Gastroesophageal sphincter (tissue), 4 donors: ENCODE measurements at regions not wholly inside any gene's neighbourhood (a gene's known extent, or its start where the extent isn't known, plus 50 kb on each side); places are given as distances from the start of the nearest gene placed in this dataset.

Experiments
- ATAC-seq: fragments of 150-250 bp; one replicate; pipeline ENCODE4 v1.9.1; 2016; ENCODE audit warnings: mild to moderate bottlenecking, moderate library complexity
- H3K27ac ChIP-seq, 4 donors: fragments of 200-600 bp; sonication (generic) in 3 of 4; 1 replicate in 3 of 4; 2 replicates in 1 of 4; pipeline ENCODE4 v1.5.1; 2016 to 2019
- H3K27me3 ChIP-seq: fragments of 200-600 bp; sonication (generic); one replicate; pipeline ENCODE4 v1.5.1; 2019
- H3K36me3 ChIP-seq, 2 donors: fragments of 200-600 bp; sonication (generic); one replicate each; pipeline ENCODE4 v1.5.1; 2019; ENCODE audit warnings: control low read depth in 1 of 2
- H3K4me1 ChIP-seq, 3 donors: fragments of 200-600 bp; sonication (generic); 1 replicate in 2 of 3; 2 replicates in 1 of 3; pipeline ENCODE4 v1.5.1; 2016 to 2019; ENCODE audit warnings: control low read depth in 2 of 3
- H3K4me3 ChIP-seq, 2 donors: fragments of 200-600 bp; sonication (generic); one replicate each; pipeline ENCODE4 v1.5.1; 2019; ENCODE audit warnings: mild to moderate bottlenecking in 1 of 2, moderate library complexity in 1 of 2
- H3K9me3 ChIP-seq, 3 donors: fragments of 200-600 bp; sonication (generic); one replicate each; pipeline ENCODE4 v1.5.1; 2017 to 2019; ENCODE audit warnings: control low read depth in 2 of 3
- EP300 ChIP-seq: sonication (generic); formaldehyde crosslinking; IDR thresholded peaks from one replicate; pipeline ENCODE4 v1.6.1; 2017; ENCODE audit warnings: antibody characterized with exemption, mild to moderate bottlenecking
- POLR2A ChIP-seq, 2 donors: fragments of 450-650 bp; IDR thresholded peaks; one replicate each; pipeline ENCODE4 v1.6.1; 2017; ENCODE audit warnings: antibody characterized with exemption in 2 of 2, mild to moderate bottlenecking in 2 of 2, moderate library complexity in 1 of 2
- POLR2AphosphoS5 ChIP-seq: sonication (generic); formaldehyde crosslinking; IDR thresholded peaks from one replicate; pipeline ENCODE4 v1.6.1; 2017; ENCODE audit warnings: antibody characterized with exemption
- WGBS, 2 donors: methylation state at CpG; one replicate each; pipeline ENCODE4 v1.1.5; 2018; ENCODE audit warnings: low coverage in 1 of 2; 5-methylcytosine and 5-hydroxymethylcytosine counted together
- TF ChIP-seq, protein P1 (sequence below), 4 experiments: fragments of 200-600 bp in 2 of 4; fragments of 450-650 bp in 2 of 4; sonication (generic) in 1 of 4; IDR thresholded peaks; one replicate each; pipeline ENCODE4 v1.5.1; 2017 to 2019; ENCODE audit warnings: antibody characterized with exemption in 4 of 4, mild to moderate bottlenecking in 2 of 4, moderate library complexity in 2 of 4

GRCh38 chr9:591292-591691 lies 250.2 kb upstream of the DMRT1 start:
- peaks cover 5 to 26% (median 11%) of the 10 kb centered on the region in 3 donors for H3K4me1 ChIP-seq
- no peaks in the 10 kb centered on the region for H3K9me3 ChIP-seq
- no peak overlapping the region for H3K27ac ChIP-seq
- ATAC-seq, result no peak
- no peak overlapping the region for H3K4me3 ChIP-seq
- 63 to 68% methylated on average over 4 of the region's 4 CpGs for WGBS, 2 donors
- TF ChIP-seq, protein P1, sequence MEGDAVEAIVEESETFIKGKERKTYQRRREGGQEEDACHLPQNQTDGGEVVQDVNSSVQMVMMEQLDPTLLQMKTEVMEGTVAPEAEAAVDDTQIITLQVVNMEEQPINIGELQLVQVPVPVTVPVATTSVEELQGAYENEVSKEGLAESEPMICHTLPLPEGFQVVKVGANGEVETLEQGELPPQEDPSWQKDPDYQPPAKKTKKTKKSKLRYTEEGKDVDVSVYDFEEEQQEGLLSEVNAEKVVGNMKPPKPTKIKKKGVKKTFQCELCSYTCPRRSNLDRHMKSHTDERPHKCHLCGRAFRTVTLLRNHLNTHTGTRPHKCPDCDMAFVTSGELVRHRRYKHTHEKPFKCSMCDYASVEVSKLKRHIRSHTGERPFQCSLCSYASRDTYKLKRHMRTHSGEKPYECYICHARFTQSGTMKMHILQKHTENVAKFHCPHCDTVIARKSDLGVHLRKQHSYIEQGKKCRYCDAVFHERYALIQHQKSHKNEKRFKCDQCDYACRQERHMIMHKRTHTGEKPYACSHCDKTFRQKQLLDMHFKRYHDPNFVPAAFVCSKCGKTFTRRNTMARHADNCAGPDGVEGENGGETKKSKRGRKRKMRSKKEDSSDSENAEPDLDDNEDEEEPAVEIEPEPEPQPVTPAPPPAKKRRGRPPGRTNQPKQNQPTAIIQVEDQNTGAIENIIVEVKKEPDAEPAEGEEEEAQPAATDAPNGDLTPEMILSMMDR (IDR thresholded peaks at IDR 0.05), result no peak
- TF ChIP-seq POLR2AphosphoS5, result no peak
- TF ChIP-seq EP300, result no peak
- TF ChIP-seq POLR2A (IDR thresholded peaks at IDR 0.05), result no peak
- H3K36me3 ChIP-seq, result no peaks in the 10 kb centered on the region
- H3K27me3 ChIP-seq, result no peaks in the 10 kb centered on the region

DNA sequence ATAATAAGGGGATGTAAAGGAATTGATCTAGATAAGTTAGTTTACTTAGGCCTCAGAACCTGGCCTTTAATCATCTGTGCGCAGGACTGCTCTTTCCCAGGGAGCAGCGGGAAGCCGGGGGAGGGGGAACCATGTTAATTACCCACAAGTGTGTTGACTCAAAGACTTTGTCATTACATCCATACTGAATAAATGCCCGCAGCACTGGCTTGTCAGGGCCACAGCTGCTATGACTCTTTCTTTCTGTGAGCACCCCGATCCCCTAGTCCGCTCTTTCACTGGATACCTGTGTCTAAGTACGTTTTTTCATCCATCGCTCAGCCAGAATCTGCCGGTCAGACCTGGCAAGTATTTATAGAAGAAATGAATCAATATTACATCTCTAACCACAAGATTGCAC lies 249.3 kb upstream of the DMRT1 start:
- ATAC-seq, result no peak
- TF ChIP-seq EP300, result no peak
- TF ChIP-seq, protein P1 (IDR thresholded peaks at IDR 0.05), result no peak
- no peak for TF ChIP-seq POLR2A (IDR thresholded peaks at IDR 0.05)
- TF ChIP-seq POLR2AphosphoS5, result no peak
- H3K4me3 ChIP-seq, result no peak overlapping the region
- peaks cover 5 to 26% (median 11%) of the 10 kb centered on the region in 3 donors for H3K4me1 ChIP-seq
- H3K27me3 ChIP-seq, result no peaks in the 10 kb centered on the region
- no peaks in the 10 kb centered on the region for H3K9me3 ChIP-seq
- no peaks in the 10 kb centered on the region for H3K36me3 ChIP-seq
- no peak overlapping the region for H3K27ac ChIP-seq
- WGBS, 2 donors, result 81 to 94% methylated on average over 8 to 9 of the region's 9 CpGs

DNA sequence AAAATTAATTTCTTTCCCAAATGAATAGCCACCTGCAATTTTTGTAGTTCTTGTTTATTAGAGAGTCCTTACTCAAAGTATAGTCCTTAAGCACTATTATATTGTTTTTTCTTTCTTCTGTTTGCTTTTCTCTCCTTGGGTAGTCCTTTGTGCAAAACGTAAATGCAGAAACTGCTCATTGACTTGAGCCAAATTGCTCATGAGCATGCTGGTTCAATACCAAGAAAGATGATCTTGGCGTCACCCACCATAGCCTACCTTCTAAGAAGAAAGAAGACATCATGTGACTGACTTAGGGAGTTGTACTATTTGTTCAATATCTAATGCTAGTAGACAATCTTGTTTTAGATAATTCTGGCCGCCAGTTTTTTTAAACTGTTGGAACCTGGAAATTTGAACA lies 248.8 kb upstream of the DMRT1 start:
- Histone ChIP-seq H3K4me1 (peaks cover 5 to 26% (median 11%) of the 10 kb centered on the region in 3 donors), H3K27me3 (no peaks in the 10 kb centered on the region), H3K4me3 (no peak overlapping the region), H3K27ac (no peak overlapping the region), H3K36me3 (no peaks in the 10 kb centered on the region), H3K9me3 (no peaks in the 10 kb centered on the region)
- no peak for ATAC-seq
- WGBS, 2 donors, result 88 to 94% methylated on average over 2 to 3 of the region's 3 CpGs
- TF ChIP-seq POLR2AphosphoS5 (no peak), POLR2A (IDR thresholded peaks at IDR 0.05) (no peak), EP300 (no peak)
- TF ChIP-seq, protein P1 (IDR thresholded peaks at IDR 0.05), result no peak

- no peak for TF ChIP-seq POLR2AphosphoS5
- TF ChIP-seq, protein P1 (IDR thresholded peaks at IDR 0.05), result no peak
- TF ChIP-seq EP300, result no peak
- no peak for TF ChIP-seq POLR2A (IDR thresholded peaks at IDR 0.05)
- 83% methylated on average over 2 of the region's 2 CpGs; no CpG with 5 or more reads in 1 of the 2 donors for WGBS, 2 donors
- no peak overlapping the region for H3K4me3 ChIP-seq
Measured at GRCh38 chr9:593809-594208, 247.7 kb upstream of the DMRT1 start.

DNA sequence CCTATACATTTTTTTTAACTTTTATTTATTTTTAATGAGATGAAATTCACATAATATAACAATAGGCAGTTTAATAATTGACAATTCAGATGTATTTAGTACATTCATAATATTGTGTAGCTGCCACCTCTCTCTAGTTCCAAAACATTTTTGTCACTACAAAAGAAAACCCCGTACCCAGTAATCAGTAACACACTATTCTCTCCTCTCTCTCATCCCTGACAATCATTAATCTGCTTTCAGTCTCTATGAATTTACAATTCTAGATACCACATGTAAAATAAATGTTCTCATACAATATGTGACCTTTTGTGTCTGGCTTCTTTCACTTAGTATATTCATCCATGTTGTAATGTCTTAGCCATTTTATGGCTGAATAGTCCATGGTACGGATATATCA lies 244.8 kb upstream of the DMRT1 start:
- no peak overlapping the region for H3K4me3 ChIP-seq
- TF ChIP-seq POLR2A (IDR thresholded peaks at IDR 0.05), result no peak
- no peak for TF ChIP-seq POLR2AphosphoS5
- TF ChIP-seq EP300, result no peak
- TF ChIP-seq, protein P1 (IDR thresholded peaks at IDR 0.05), result no peak
- 77 to 89% methylated on average over 2 of the region's 2 CpGs for WGBS, 2 donors
- no peaks in the 10 kb centered on the region for H3K27me3 ChIP-seq
- no peaks in the 10 kb centered on the region for H3K36me3 ChIP-seq
- no peaks in the 10 kb centered on the region for H3K9me3 ChIP-seq
- no peak for ATAC-seq
- H3K27ac ChIP-seq, result no peak overlapping the region
- H3K4me1 ChIP-seq, result peaks cover 0 to under 1% (median 0%) of the 10 kb centered on the region in 3 donors

More at GRCh38 chr9:593809-594208, 247.7 kb upstream of the DMRT1 start:
- no peaks in the 10 kb centered on the region for H3K27me3 ChIP-seq
- H3K27ac ChIP-seq, result no peak overlapping the region
- peaks cover 5 to 26% (median 11%) of the 10 kb centered on the region in 3 donors for H3K4me1 ChIP-seq
- ATAC-seq, result no peak
- H3K9me3 ChIP-seq, result no peaks in the 10 kb centered on the region
- no peaks in the 10 kb centered on the region for H3K36me3 ChIP-seq
